ENCODE measurements at regions not wholly inside any gene's neighbourhood (a gene's known extent, or its start where the extent isn't known, plus 50 kb on each side); places are given as distances from the start of the nearest gene placed in this dataset. TPM values are rescaled to one million over a fixed set of nuclear protein-coding genes. Genes with fewer than 3 reads are reported as not detected.
"Not testable (repeated sequence)": the region's sequence is repeated elsewhere in the genome, so short reads cannot be mapped to it uniquely, and the experiment has no call there.

DNA sequence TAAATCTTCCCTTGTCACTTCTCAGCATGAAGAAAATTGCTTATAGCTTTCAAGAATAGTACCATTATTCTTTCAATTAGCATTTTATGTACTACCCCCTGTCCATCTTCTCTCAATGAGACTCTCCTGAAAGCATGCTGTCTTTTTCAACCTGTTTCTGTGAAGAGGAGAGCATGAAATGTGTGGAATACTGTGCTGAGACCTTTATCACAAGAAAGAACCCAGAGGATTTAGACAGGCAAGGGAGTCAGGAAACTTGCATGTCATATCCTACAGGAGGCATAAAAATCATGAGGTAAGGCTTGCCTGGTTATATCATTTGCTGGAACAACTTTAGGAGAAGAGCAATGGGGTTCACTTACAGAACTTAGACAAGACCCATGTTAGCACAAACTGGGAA, 56.7 kb upstream of the LPAR1 start:
- Histone ChIP-seq H3K4me3 (ENCODE audit: low read depth, low read length) (no peak overlapping the region), H3K27me3 (replicated peaks; ENCODE audit: control insufficient read depth, insufficient read depth, low read length) (no peaks in the 10 kb centered on the region; the same call in 1 of the 2 replicates), H3K4me1 (peaks cover 2% of the 10 kb centered on the region; the same call in 1 of the 2 replicates), H3K9me3 (no peaks in the 10 kb centered on the region), H3K36me3 (ENCODE audit: control insufficient read depth, insufficient read depth, low read length) (no peaks in the 10 kb centered on the region)
- no peak for DNase-seq
- BruUV-seq (replicated peaks), result no TSS peak
- peaks cover 3% of the 10 kb centered on the region for H3K27me3 Mint-ChIP-seq (ENCODE audit: insufficient read depth, unreplicated experiment)
- intact Hi-C loops (cut with micrococcal nuclease; ENCODE audit: unreplicated experiment), result no loop called here
- ChIA-PET CTCF (no interaction called here), POLR2A (no interaction called here)
- H3K9me3 Mint-ChIP-seq (ENCODE audit: unreplicated experiment), result no peaks in the 10 kb centered on the region
- TF ChIP-seq, protein P1, sequence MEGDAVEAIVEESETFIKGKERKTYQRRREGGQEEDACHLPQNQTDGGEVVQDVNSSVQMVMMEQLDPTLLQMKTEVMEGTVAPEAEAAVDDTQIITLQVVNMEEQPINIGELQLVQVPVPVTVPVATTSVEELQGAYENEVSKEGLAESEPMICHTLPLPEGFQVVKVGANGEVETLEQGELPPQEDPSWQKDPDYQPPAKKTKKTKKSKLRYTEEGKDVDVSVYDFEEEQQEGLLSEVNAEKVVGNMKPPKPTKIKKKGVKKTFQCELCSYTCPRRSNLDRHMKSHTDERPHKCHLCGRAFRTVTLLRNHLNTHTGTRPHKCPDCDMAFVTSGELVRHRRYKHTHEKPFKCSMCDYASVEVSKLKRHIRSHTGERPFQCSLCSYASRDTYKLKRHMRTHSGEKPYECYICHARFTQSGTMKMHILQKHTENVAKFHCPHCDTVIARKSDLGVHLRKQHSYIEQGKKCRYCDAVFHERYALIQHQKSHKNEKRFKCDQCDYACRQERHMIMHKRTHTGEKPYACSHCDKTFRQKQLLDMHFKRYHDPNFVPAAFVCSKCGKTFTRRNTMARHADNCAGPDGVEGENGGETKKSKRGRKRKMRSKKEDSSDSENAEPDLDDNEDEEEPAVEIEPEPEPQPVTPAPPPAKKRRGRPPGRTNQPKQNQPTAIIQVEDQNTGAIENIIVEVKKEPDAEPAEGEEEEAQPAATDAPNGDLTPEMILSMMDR (IDR thresholded peaks at IDR 0.05; ENCODE audit: insufficient read depth in 1 of 2, low read depth in 1 of 2, low read length in 1 of 2, severe bottlenecking in 1 of 2, unreplicated experiment in 1 of 2), result no peak
- H3K36me3 Mint-ChIP-seq (ENCODE audit: insufficient read depth, unreplicated experiment), result no peaks in the 10 kb centered on the region
- H3K4me3 Mint-ChIP-seq (ENCODE audit: unreplicated experiment), result no peak overlapping the region
- H3K4me1 Mint-ChIP-seq (ENCODE audit: low read depth, unreplicated experiment), result peaks cover 7% of the 10 kb centered on the region
- H3K27ac Mint-ChIP-seq (ENCODE audit: unreplicated experiment), result no peak overlapping the region

DNA sequence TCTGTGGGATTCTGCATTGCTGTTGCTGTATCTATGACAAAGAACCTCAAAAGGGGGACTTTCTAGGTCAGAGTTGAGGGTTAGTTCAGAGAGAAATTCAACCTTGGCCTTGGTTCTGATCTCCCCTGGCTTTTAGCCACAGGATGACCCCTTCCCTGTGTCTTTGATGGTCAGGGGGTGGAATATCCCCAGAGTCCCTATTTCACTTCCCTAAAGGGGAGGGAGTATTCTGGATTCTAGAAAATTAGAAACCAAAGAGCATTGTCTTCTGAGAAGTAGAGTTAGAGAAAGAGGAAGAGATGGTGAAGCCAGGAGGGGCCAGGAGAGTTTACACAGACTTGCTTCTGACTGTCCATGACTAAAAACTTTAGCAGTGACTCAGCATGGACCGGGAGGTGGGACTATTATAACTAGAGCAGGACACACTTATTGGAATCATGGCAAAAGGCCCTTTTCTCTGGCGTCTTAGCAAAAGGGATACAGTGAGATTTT, 56.2 kb upstream of the LPAR1 start:
- BruUV-seq (replicated peaks), result no TSS peak
- POLR2A ChIA-PET, result no interaction called here
- H3K4me1 Mint-ChIP-seq (ENCODE audit: low read depth, unreplicated experiment), result peaks cover 7% of the 10 kb centered on the region

DNA sequence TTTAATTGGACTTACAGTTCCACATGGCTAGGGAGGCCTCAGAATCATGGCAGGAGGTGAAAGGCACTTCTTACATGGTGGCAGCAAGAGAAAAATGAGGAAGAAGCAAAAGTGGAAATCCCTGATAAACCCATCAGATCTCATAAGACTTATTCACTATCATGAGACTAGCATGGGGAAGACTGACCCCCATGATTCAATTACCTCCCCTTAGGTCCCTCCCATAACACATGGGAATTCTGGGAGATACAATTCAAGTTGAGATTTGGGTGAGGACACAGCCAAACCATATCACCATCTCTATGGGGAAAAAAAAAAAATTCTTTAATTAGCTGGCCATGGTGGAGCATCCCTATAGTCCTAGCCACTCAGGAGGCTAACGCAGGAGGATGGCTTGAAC, 53.9 kb upstream of the LPAR1 start:
- H3K36me3 Mint-ChIP-seq (ENCODE audit: insufficient read depth, unreplicated experiment); H3K27me3 Mint-ChIP-seq (ENCODE audit: insufficient read depth, unreplicated experiment); H3K4me3 Mint-ChIP-seq (ENCODE audit: unreplicated experiment); POLR2A ChIA-PET; H3K4me1 ChIP-seq; intact Hi-C loops (cut with micrococcal nuclease; ENCODE audit: unreplicated experiment); H3K27ac Mint-ChIP-seq (ENCODE audit: unreplicated experiment); BruUV-seq (replicated peaks); H3K4me1 Mint-ChIP-seq (ENCODE audit: low read depth, unreplicated experiment); H3K36me3 ChIP-seq (ENCODE audit: control insufficient read depth, insufficient read depth, low read length); H3K27me3 ChIP-seq (replicated peaks; ENCODE audit: control insufficient read depth, insufficient read depth, low read length); CTCF ChIA-PET; H3K4me3 ChIP-seq (ENCODE audit: low read depth, low read length); H3K9me3 ChIP-seq; DNase-seq: not testable (repeated sequence)
- peaks cover 10% of the 10 kb centered on the region for H3K9me3 Mint-ChIP-seq (ENCODE audit: unreplicated experiment)

More for the DNA sequence above, 56.2 kb upstream of the LPAR1 start:
- no peak overlapping the region for H3K4me3 ChIP-seq (ENCODE audit: low read depth, low read length)
- no peak for DNase-seq
- Mint-ChIP-seq H3K9me3 (ENCODE audit: unreplicated experiment) (no peaks in the 10 kb centered on the region), H3K36me3 (ENCODE audit: insufficient read depth, unreplicated experiment) (no peaks in the 10 kb centered on the region), H3K27me3 (ENCODE audit: insufficient read depth, unreplicated experiment) (peaks cover 3% of the 10 kb centered on the region), H3K27ac (ENCODE audit: unreplicated experiment) (no peak overlapping the region), H3K4me3 (ENCODE audit: unreplicated experiment) (no peak overlapping the region)
- no peaks in the 10 kb centered on the region for H3K9me3 ChIP-seq
- TF ChIP-seq, protein P1 (IDR thresholded peaks at IDR 0.05; ENCODE audit: insufficient read depth in 1 of 2, low read depth in 1 of 2, low read length in 1 of 2, severe bottlenecking in 1 of 2, unreplicated experiment in 1 of 2), result no peak
- H3K36me3 ChIP-seq (ENCODE audit: control insufficient read depth, insufficient read depth, low read length), result no peaks in the 10 kb centered on the region
- intact Hi-C loops (cut with micrococcal nuclease; ENCODE audit: unreplicated experiment), result no loop called here
- no peaks in the 10 kb centered on the region; the same call in 1 of the 2 replicates for H3K27me3 ChIP-seq (replicated peaks; ENCODE audit: control insufficient read depth, insufficient read depth, low read length)
- CTCF ChIA-PET, result no interaction called here
- H3K4me1 ChIP-seq, result no peaks in the 10 kb centered on the region; the same call in 1 of the 2 replicates

Small RNAs in the stretch of these regions (microRNA-seq; reads per million reads assigned to microRNA genes)
- not detected for gene MIR7702

Data from Caco-2 (cell line).